ENCODE measurements at regions not wholly inside any gene's neighbourhood (a gene's known extent, or its start where the extent isn't known, plus 50 kb on each side); places are given as distances from the start of the nearest gene placed in this dataset.

DNA sequence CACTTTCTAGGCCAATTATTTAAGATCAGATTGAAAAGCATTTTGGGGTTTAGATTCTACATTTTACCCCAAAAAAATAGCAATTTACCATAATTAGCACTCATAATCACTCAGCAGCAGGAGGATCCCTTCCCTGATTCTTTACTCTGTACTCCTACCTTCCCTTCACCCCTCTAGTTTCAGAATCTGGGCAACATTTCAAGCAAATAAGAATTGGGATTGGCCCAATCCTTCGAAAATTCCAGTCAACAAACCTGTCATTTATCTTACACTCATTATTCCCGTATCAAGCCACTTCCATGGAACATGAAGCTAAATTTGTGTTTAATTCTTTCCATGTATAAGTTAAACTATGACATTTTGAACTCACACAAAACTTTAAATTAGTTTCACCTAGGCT, 349.1 kb upstream of the USP15 start:
- Histone ChIP-seq H3K9me2 (ENCODE audit: insufficient read depth, low read length) (no peaks in the 10 kb centered on the region), H3K27me3 (ENCODE audit: insufficient read depth, low read depth, low read length) (no peaks in the 10 kb centered on the region), H2AFZ (ENCODE audit: low read depth, low read length) (no peak overlapping the region), H3K27ac (ENCODE audit: low read length) (no peak overlapping the region), H3K4me3 (ENCODE audit: low read length) (no peak overlapping the region), H3K9me3 (ENCODE audit: low read length) (no peaks in the 10 kb centered on the region), H3K4me2 (ENCODE audit: low read length) (no peak overlapping the region), H3K9ac (ENCODE audit: low read length) (no peak overlapping the region), H3K36me3 (ENCODE audit: insufficient read depth, low read length) (no peaks in the 10 kb centered on the region), H3K79me2 (replicated peaks; ENCODE audit: insufficient read depth, low read length) (no peaks in the 10 kb centered on the region), H4K20me1 (ENCODE audit: insufficient read depth) (no peaks in the 10 kb centered on the region), H3F3A (ENCODE audit: insufficient read depth, low read length, poor library complexity, severe bottlenecking) (no peaks in the 10 kb centered on the region)
- TF ChIP-seq, protein P1, sequence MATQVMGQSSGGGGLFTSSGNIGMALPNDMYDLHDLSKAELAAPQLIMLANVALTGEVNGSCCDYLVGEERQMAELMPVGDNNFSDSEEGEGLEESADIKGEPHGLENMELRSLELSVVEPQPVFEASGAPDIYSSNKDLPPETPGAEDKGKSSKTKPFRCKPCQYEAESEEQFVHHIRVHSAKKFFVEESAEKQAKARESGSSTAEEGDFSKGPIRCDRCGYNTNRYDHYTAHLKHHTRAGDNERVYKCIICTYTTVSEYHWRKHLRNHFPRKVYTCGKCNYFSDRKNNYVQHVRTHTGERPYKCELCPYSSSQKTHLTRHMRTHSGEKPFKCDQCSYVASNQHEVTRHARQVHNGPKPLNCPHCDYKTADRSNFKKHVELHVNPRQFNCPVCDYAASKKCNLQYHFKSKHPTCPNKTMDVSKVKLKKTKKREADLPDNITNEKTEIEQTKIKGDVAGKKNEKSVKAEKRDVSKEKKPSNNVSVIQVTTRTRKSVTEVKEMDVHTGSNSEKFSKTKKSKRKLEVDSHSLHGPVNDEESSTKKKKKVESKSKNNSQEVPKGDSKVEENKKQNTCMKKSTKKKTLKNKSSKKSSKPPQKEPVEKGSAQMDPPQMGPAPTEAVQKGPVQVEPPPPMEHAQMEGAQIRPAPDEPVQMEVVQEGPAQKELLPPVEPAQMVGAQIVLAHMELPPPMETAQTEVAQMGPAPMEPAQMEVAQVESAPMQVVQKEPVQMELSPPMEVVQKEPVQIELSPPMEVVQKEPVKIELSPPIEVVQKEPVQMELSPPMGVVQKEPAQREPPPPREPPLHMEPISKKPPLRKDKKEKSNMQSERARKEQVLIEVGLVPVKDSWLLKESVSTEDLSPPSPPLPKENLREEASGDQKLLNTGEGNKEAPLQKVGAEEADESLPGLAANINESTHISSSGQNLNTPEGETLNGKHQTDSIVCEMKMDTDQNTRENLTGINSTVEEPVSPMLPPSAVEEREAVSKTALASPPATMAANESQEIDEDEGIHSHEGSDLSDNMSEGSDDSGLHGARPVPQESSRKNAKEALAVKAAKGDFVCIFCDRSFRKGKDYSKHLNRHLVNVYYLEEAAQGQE (IDR thresholded peaks at IDR 0.05; ENCODE audit: borderline replicate concordance), result no peak
- TF ChIP-seq POLR2AphosphoS5 (IDR thresholded peaks at IDR 0.05), result no peak
- no peak for TF ChIP-seq EZH2 (IDR thresholded peaks at IDR 0.05; ENCODE audit: borderline replicate concordance, insufficient read depth, low read length, poor library complexity, severe bottlenecking)

DNA sequence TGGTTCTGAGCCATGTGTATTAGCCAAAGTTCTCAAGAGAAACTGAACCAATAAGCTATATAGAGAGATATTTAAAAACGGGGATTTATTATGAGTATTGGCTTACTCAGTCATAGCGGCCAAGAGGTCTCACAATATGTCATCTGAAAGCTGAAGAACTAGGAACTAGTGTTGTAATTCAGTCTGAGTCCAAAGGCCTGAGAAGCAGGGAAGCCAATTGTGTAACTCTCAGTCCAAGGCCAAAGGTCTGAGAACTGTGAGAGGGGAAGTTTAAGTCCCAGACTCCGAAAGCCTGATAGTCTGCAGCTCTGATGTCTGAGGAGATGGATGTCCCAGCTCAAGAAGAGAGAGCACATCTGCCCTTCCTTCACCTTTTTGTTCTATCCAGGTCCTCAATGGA, 344.8 kb upstream of the USP15 start:
- H3K9me2 ChIP-seq (ENCODE audit: insufficient read depth, low read length), result no peaks in the 10 kb centered on the region
- no peak overlapping the region for H3K4me3 ChIP-seq (ENCODE audit: low read length)
- H3K4me2 ChIP-seq (ENCODE audit: low read length), result no peak overlapping the region
- H3F3A ChIP-seq (ENCODE audit: insufficient read depth, low read length, poor library complexity, severe bottlenecking), result no peaks in the 10 kb centered on the region
- no peaks in the 10 kb centered on the region for H3K9me3 ChIP-seq (ENCODE audit: low read length)
- TF ChIP-seq RAD21 (conservative IDR thresholded peaks at IDR 0.05) (no peak), MXI1 (conservative IDR thresholded peaks at IDR 0.05; ENCODE audit: poor library complexity, severe bottlenecking) (no peak), TAF1 (IDR thresholded peaks at IDR 0.05; ENCODE audit: low read depth) (no peak), SMC3 (conservative IDR thresholded peaks at IDR 0.05; ENCODE audit: poor library complexity) (no peak), EZH2 (IDR thresholded peaks at IDR 0.05; ENCODE audit: borderline replicate concordance, insufficient read depth, low read length, poor library complexity, severe bottlenecking) (no peak), POLR2AphosphoS5 (IDR thresholded peaks at IDR 0.05) (no peak), EP300 (conservative IDR thresholded peaks at IDR 0.05; ENCODE audit: poor library complexity, severe bottlenecking) (no peak)
- TF ChIP-seq, protein P1 (IDR thresholded peaks at IDR 0.05; ENCODE audit: borderline replicate concordance), result no peak
- TF ChIP-seq, protein P2, sequence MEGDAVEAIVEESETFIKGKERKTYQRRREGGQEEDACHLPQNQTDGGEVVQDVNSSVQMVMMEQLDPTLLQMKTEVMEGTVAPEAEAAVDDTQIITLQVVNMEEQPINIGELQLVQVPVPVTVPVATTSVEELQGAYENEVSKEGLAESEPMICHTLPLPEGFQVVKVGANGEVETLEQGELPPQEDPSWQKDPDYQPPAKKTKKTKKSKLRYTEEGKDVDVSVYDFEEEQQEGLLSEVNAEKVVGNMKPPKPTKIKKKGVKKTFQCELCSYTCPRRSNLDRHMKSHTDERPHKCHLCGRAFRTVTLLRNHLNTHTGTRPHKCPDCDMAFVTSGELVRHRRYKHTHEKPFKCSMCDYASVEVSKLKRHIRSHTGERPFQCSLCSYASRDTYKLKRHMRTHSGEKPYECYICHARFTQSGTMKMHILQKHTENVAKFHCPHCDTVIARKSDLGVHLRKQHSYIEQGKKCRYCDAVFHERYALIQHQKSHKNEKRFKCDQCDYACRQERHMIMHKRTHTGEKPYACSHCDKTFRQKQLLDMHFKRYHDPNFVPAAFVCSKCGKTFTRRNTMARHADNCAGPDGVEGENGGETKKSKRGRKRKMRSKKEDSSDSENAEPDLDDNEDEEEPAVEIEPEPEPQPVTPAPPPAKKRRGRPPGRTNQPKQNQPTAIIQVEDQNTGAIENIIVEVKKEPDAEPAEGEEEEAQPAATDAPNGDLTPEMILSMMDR (IDR thresholded peaks at IDR 0.05; ENCODE audit: poor library complexity, severe bottlenecking), result no peak
- H2AFZ ChIP-seq (ENCODE audit: low read depth, low read length), result no peak overlapping the region
- H4K20me1 ChIP-seq (ENCODE audit: insufficient read depth), result no peaks in the 10 kb centered on the region
- H3K9ac ChIP-seq (ENCODE audit: low read length), result no peak overlapping the region
- no peaks in the 10 kb centered on the region for H3K79me2 ChIP-seq (replicated peaks; ENCODE audit: insufficient read depth, low read length)
- no peaks in the 10 kb centered on the region for H3K27me3 ChIP-seq (ENCODE audit: insufficient read depth, low read depth, low read length)
- no peaks in the 10 kb centered on the region for H3K36me3 ChIP-seq (ENCODE audit: insufficient read depth, low read length)
- no peak overlapping the region for H3K27ac ChIP-seq (ENCODE audit: low read length)

All from neural cell (in vitro differentiated cells).